ENCODE measurements at regions not wholly inside any gene's neighbourhood (a gene's known extent, or its start where the extent isn't known, plus 50 kb on each side); places are given as distances from the start of the nearest gene placed in this dataset.

- DNase-seq, result no peak
These were observed 129.9 kb upstream of the COL21A1 start for GRCh38 chr6:56377295-56377694.

GRCh38 chr6:56375806-56376205, 128.4 kb upstream of the COL21A1 start:
- DNase-seq, result no peak

- no peak for DNase-seq
These were observed 127.5 kb upstream of the COL21A1 start for GRCh38 chr6:56374841-56375369.

GRCh38 chr6:56372406-56372995, 125.1 kb upstream of the COL21A1 start:
- DNase-seq, result no peak

- no peak for DNase-seq
These were observed 123.3 kb upstream of the COL21A1 start for GRCh38 chr6:56370561-56371211.

GRCh38 chr6:56370127-56370540, 122.8 kb upstream of the COL21A1 start:
- DNase-seq, result no peak

- no peak for DNase-seq
These were observed 121.1 kb upstream of the COL21A1 start for GRCh38 chr6:56368491-56368890.

- no peak for DNase-seq
These were observed 118.9 kb upstream of the COL21A1 start for GRCh38 chr6:56366141-56366852.

GRCh38 chr6:56364827-56365339, 117.5 kb upstream of the COL21A1 start:
- no peak for DNase-seq

- DNase-seq, result no peak
These were observed 117.0 kb upstream of the COL21A1 start for GRCh38 chr6:56364431-56364826.

- no peak for DNase-seq
These were observed 116.5 kb upstream of the COL21A1 start for GRCh38 chr6:56363796-56364430.

GRCh38 chr6:56361812-56362211, 114.4 kb upstream of the COL21A1 start:
- no peak for DNase-seq

GRCh38 chr6:56359201-56359899, 112.0 kb upstream of the COL21A1 start:
- DNase-seq, result peak; percentile 58

- no peak for DNase-seq
These were observed 110.4 kb upstream of the COL21A1 start for GRCh38 chr6:56357616-56358373.

- no peak for DNase-seq
These were observed 109.0 kb upstream of the COL21A1 start for GRCh38 chr6:56356426-56356825.

- DNase-seq, result no peak
These were observed 106.5 kb upstream of the COL21A1 start for GRCh38 chr6:56353860-56354259.

GRCh38 chr6:56350628-56351260, 103.4 kb upstream of the COL21A1 start:
- no peak for DNase-seq

GRCh38 chr6:56349194-56349593, 101.8 kb upstream of the COL21A1 start:
- DNase-seq, result no peak

- no peak for DNase-seq
These were observed 101.2 kb upstream of the COL21A1 start for GRCh38 chr6:56348578-56348977.

GRCh38 chr6:56347526-56347925, 100.1 kb upstream of the COL21A1 start:
- DNase-seq, result no peak

- no peak for DNase-seq
These were observed 99.6 kb upstream of the COL21A1 start for GRCh38 chr6:56346958-56347357.

All from CD4-positive, alpha-beta T cell treated with Interleukin-12 subunit alpha and Interleukin-12 subunit beta, for 1 hour (primary cell).